Body of pancreas (tissue), 4 donors: ENCODE measurements at regions not wholly inside any gene's neighbourhood (a gene's known extent, or its start where the extent isn't known, plus 50 kb on each side); places are given as distances from the start of the nearest gene placed in this dataset.

Source experiments
- ATAC-seq: fragments of 150-250 bp; one replicate; pipeline ENCODE4 v1.9.1; 2016
- DNase-seq, 4 donors: peaks; one replicate each; pipeline ENCODE4 v3.0.0-alpha.2; 2019
- H3K27ac ChIP-seq, 4 donors: fragments of 200-600 bp; sonication (generic); 1 replicate in 3 of 4; 2 replicates in 1 of 4; pipeline versions ENCODE4 v1.5.1 to v1.6.1; 2016 to 2019; ENCODE audit warnings: mild to moderate bottlenecking in 1 of 4, mixed read lengths in 1 of 4, moderate library complexity in 1 of 4
- H3K27me3 ChIP-seq, 2 donors: fragments of 200-600 bp; sonication (generic); one replicate each; pipeline ENCODE4 v1.6.0; 2016; ENCODE audit warnings: mild to moderate bottlenecking in 1 of 2
- H3K36me3 ChIP-seq, 2 donors: fragments of 200-600 bp; sonication (generic); replicated peaks in 1 of 2; 2 replicates each; pipeline ENCODE4 v1.5.1; 2016; ENCODE audit warnings: low read depth in 2 of 2; ENCODE audit not compliant: insufficient read depth in 1 of 2
- H3K4me1 ChIP-seq: fragments of 200-600 bp; sonication (generic); one replicate; pipeline ENCODE4 v1.6.0; 2016
- H3K4me3 ChIP-seq, 2 donors: fragments of 200-600 bp; sonication (generic); 1 replicate in 1 of 2; 2 replicates in 1 of 2; pipeline ENCODE4 v1.5.1; 2016 to 2019
- H3K9me3 ChIP-seq, 3 donors: fragments of 200-600 bp; sonication (generic); 1 replicate in 2 of 3; 2 replicates in 1 of 3; pipeline ENCODE4 v1.5.1; 2016
- CTCF ChIP-seq, 7 experiments: fragments of 450-650 bp in 4 of 7; fragments of 200-600 bp in 3 of 7; sonication (generic) in 3 of 7; IDR thresholded peaks; one replicate each; pipeline ENCODE4 v1.5.1; 2016 to 2019; ENCODE audit warnings: antibody characterized with exemption in 7 of 7
- POLR2A ChIP-seq, 3 donors: fragments of 450-650 bp; IDR thresholded peaks; one replicate each; pipeline ENCODE4 v1.6.1; 2016; ENCODE audit warnings: antibody characterized with exemption in 3 of 3, mild to moderate bottlenecking in 2 of 3
- WGBS, 2 donors: methylation state at CpG; one replicate each; pipeline ENCODE4 v1.1.5; 2017; 5-methylcytosine and 5-hydroxymethylcytosine counted together
- intact Hi-C: fragments of 100-400 bp; cut with DNase I; formaldehyde crosslinking; loops from one replicate; pipeline ENCODE4 v1.15.1; 2023

DNA sequence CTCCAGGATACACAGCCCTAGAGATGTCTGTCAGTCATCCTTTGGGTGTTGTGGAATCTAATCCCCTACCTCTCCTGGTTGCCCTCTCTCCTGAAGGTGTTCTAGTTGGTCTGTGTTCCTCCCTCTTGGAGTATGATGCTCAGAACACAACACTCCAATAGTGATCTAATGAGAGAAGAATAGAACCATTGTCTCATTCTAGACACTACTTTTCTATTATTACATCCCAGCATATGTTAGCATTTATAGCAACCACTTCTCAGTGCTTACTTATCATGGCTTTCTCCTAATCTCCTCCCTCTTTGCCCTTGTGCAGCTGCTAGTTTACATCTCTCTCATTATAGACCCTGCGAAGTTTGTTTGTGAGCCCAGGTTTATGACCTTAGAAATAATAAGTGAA is 109.0 kb downstream of the UNC5CL start:
- H3K27ac ChIP-seq, result no peak overlapping the region
- WGBS, 2 donors, result 86 to 93% methylated on average over 1 of the region's 1 CpG
- DNase-seq (no peak), ATAC-seq (no peak)
- intact Hi-C loops, result no loop called here
- no peak overlapping the region for H3K4me3 ChIP-seq
- no peaks in the 10 kb centered on the region for H3K36me3 ChIP-seq
- no peaks in the 10 kb centered on the region for H3K27me3 ChIP-seq
- TF ChIP-seq CTCF (IDR thresholded peaks at IDR 0.05) (no peak), POLR2A (IDR thresholded peaks at IDR 0.05) (no peak)
- peaks cover 8% of the 10 kb centered on the region for H3K4me1 ChIP-seq
- H3K9me3 ChIP-seq, result no peaks in the 10 kb centered on the region

DNA sequence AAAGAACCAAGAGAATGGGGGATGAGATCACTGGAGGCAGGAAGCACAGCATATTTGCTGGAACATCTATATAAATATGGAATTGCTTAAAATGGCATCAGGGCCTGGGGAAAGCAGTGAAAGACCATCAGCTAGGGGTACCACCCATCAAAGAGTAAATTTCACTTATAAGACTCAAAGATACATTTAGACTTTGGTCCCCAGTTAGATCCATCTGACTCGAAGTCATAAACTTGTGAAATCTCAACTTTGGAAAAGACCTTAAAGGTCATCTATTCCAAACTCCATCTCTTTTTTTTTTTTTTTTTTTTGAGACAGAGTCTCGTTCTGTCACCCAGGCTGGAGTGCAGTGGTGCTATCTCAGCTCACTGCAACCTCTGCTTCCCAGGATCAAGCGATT is 109.8 kb downstream of the UNC5CL start:
- Histone ChIP-seq H3K4me1 (peaks cover 8% of the 10 kb centered on the region), H3K27me3 (no peaks in the 10 kb centered on the region), H3K4me3 (no peak overlapping the region), H3K36me3 (no peaks in the 10 kb centered on the region), H3K27ac (no peak overlapping the region), H3K9me3 (no peaks in the 10 kb centered on the region)
- intact Hi-C loops, result no loop called here
- WGBS, 2 donors, result 90 to 98% methylated on average over 3 of the region's 3 CpGs
- no peak for TF ChIP-seq POLR2A (IDR thresholded peaks at IDR 0.05)
- TF ChIP-seq CTCF (IDR thresholded peaks at IDR 0.05), result no peak
- ATAC-seq (no peak), DNase-seq (no peak)

DNA sequence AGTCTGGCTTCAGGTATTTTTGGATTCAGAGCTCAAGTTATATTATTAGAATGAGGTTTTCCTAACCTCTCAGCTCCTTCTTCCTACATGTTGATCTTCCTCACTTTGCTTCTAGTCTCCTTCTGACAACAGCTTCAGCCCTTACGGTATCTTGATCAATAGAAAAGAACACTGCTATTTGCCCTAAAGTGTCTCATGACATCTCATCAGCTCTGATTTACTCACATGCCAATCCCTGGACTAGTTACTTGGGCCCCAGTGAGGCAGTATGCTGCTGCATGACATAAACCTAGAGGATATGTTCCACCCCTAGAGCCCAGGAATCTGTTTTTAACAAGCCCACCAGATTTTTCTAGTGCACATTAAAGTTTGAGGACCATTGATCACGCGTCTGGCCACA is 110.3 kb downstream of the UNC5CL start:
- ATAC-seq, result no peak

GRCh38 chr6:40928307-40928706 is 110.7 kb downstream of the UNC5CL start:
- Histone ChIP-seq H3K9me3 (no peaks in the 10 kb centered on the region), H3K36me3 (no peaks in the 10 kb centered on the region), H3K27me3 (no peaks in the 10 kb centered on the region), H3K4me3 (no peak overlapping the region), H3K4me1 (peaks cover 8% of the 10 kb centered on the region), H3K27ac (no peak overlapping the region)
- ATAC-seq (no peak), DNase-seq (no peak)
- no peak for TF ChIP-seq POLR2A (IDR thresholded peaks at IDR 0.05)
- no peak for TF ChIP-seq CTCF (IDR thresholded peaks at IDR 0.05)
- WGBS, 2 donors, result 88 to 100% methylated on average over 1 of the region's 1 CpG
- intact Hi-C loops, result no loop called here

More for the DNA sequence above, 110.3 kb downstream of the UNC5CL start:
- Histone ChIP-seq H3K4me3 (no peak overlapping the region), H3K27ac (no peak overlapping the region), H3K4me1 (peaks cover 8% of the 10 kb centered on the region), H3K9me3 (no peaks in the 10 kb centered on the region), H3K36me3 (no peaks in the 10 kb centered on the region), H3K27me3 (no peaks in the 10 kb centered on the region)
- WGBS, 2 donors, result 93 to 97% methylated on average over 3 of the region's 3 CpGs
- intact Hi-C loops, result no loop called here
- no peak for TF ChIP-seq CTCF (IDR thresholded peaks at IDR 0.05)
- DNase-seq, result no peak

DNA sequence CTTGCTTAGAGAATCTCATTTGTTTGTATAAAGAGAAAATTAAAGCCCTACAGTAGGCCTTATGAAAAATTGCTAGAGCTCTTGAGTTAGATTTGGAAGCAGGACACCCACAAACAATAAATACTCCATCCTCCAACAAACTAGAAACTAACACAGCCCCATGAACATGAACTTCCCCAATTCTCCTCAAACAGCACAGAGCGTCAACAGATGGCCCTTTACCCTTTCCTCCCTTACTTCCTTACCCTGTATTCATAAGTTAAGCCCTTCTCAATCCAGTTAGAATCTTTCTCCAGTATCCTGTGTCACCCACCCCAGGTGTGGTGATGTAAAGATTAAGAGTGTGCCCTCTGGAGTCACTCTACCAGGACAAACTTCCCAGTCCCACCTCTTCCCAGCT is 113.7 kb downstream of the UNC5CL start:
- DNase-seq, result no peak
- H3K4me3 ChIP-seq, result no peak overlapping the region
- H3K4me1 ChIP-seq, result peaks cover 3% of the 10 kb centered on the region
- intact Hi-C loops, result no loop called here
- ATAC-seq, result no peak
- H3K27ac ChIP-seq, result no peak overlapping the region
- no peaks in the 10 kb centered on the region for H3K36me3 ChIP-seq
- TF ChIP-seq CTCF (IDR thresholded peaks at IDR 0.05) (no peak), POLR2A (IDR thresholded peaks at IDR 0.05) (no peak)
- no peaks in the 10 kb centered on the region for H3K9me3 ChIP-seq
- no peaks in the 10 kb centered on the region for H3K27me3 ChIP-seq
- 88 to 89% methylated on average over 1 of the region's 1 CpG for WGBS, 2 donors
